Mucosa of stomach (tissue), 1 donor: ENCODE measurements at regions not wholly inside any gene's neighbourhood (a gene's known extent, or its start where the extent isn't known, plus 50 kb on each side); places are given as distances from the start of the nearest gene placed in this dataset.
"Not testable (repeated sequence)": the region's sequence is repeated elsewhere in the genome, so short reads cannot be mapped to it uniquely, and the experiment has no call there.

Source experiments
- H3K27me3 ChIP-seq: one replicate; pipeline ENCODE4 v1.7.0; 2013; ENCODE audit warnings: mild to moderate bottlenecking, low read length; ENCODE audit not compliant: control insufficient read depth, insufficient read depth
- H3K36me3 ChIP-seq: one replicate; pipeline ENCODE4 v1.7.0; 2013; ENCODE audit warnings: low read length; ENCODE audit not compliant: control insufficient read depth, insufficient read depth
- H3K4me1 ChIP-seq: one replicate; pipeline ENCODE4 v1.7.0; 2013; ENCODE audit warnings: mild to moderate bottlenecking, low read length; ENCODE audit not compliant: control insufficient read depth, insufficient read depth
- H3K4me3 ChIP-seq: one replicate; pipeline ENCODE4 v1.7.0; 2013; ENCODE audit warnings: low read length
- H3K9ac ChIP-seq: one replicate; pipeline ENCODE4 v1.7.0; 2013; ENCODE audit warnings: mild to moderate bottlenecking, low read length, moderate library complexity
- H3K9me3 ChIP-seq: one replicate; pipeline ENCODE4 v1.7.0; 2013; ENCODE audit warnings: mild to moderate bottlenecking, low read length, moderate library complexity; ENCODE audit not compliant: control insufficient read depth
- donor health status: Pancreatic carcinoma.

GRCh38 chr12:94851396-94852028 lies 152.0 kb downstream of the NDUFA12 start:
- no peaks in the 10 kb centered on the region for H3K36me3 ChIP-seq
- H3K27me3 ChIP-seq: no peaks in the 10 kb centered on the region
- H3K9ac ChIP-seq: no peak overlapping the region
- no peaks in the 10 kb centered on the region for H3K4me1 ChIP-seq
- H3K9me3 ChIP-seq: no peaks in the 10 kb centered on the region
- no peak overlapping the region for H3K4me3 ChIP-seq

- no peak overlapping the region for H3K4me3 ChIP-seq
- no peaks in the 10 kb centered on the region for H3K9me3 ChIP-seq
- H3K4me1 ChIP-seq: no peaks in the 10 kb centered on the region
- no peaks in the 10 kb centered on the region for H3K36me3 ChIP-seq
- H3K9ac ChIP-seq: no peak overlapping the region
- H3K27me3 ChIP-seq: peaks cover 4% of the 10 kb centered on the region
These were observed 154.0 kb downstream of the NDUFA12 start for GRCh38 chr12:94849411-94849976.

GRCh38 chr12:94848966-94849365 lies 154.5 kb downstream of the NDUFA12 start:
- Histone ChIP-seq H3K36me3 (no peaks in the 10 kb centered on the region), H3K9ac (no peak overlapping the region), H3K4me1 (no peaks in the 10 kb centered on the region), H3K27me3 (peaks cover 4% of the 10 kb centered on the region), H3K9me3 (no peaks in the 10 kb centered on the region), H3K4me3 (no peak overlapping the region)

GRCh38 chr12:94845110-94845509 lies 158.4 kb downstream of the NDUFA12 start:
- Histone ChIP-seq H3K27me3 (peaks cover 4% of the 10 kb centered on the region), H3K4me1 (no peaks in the 10 kb centered on the region), H3K9ac (no peak overlapping the region), H3K4me3 (no peak overlapping the region), H3K36me3 (no peaks in the 10 kb centered on the region), H3K9me3 (no peaks in the 10 kb centered on the region)

- H3K27me3 ChIP-seq: peaks cover 4% of the 10 kb centered on the region
- no peak overlapping the region for H3K4me3 ChIP-seq
- no peaks in the 10 kb centered on the region for H3K4me1 ChIP-seq
- no peak overlapping the region for H3K9ac ChIP-seq
- H3K9me3 ChIP-seq: no peaks in the 10 kb centered on the region
- H3K36me3 ChIP-seq: no peaks in the 10 kb centered on the region
These were observed 159.0 kb downstream of the NDUFA12 start for GRCh38 chr12:94844452-94844851.

- H3K4me3 ChIP-seq: no peak overlapping the region
These were observed 161.4 kb downstream of the NDUFA12 start for GRCh38 chr12:94841904-94842610.

GRCh38 chr12:94841177-94841576 lies 162.3 kb downstream of the NDUFA12 start:
- no peaks in the 10 kb centered on the region for H3K9me3 ChIP-seq
- no peak overlapping the region for H3K9ac ChIP-seq
- no peaks in the 10 kb centered on the region for H3K4me1 ChIP-seq
- H3K36me3 ChIP-seq: no peaks in the 10 kb centered on the region
- H3K4me3 ChIP-seq: no peak overlapping the region
- peaks cover 4% of the 10 kb centered on the region for H3K27me3 ChIP-seq

More at GRCh38 chr12:94841904-94842610, 161.4 kb downstream of the NDUFA12 start:
- Histone ChIP-seq H3K36me3 (no peaks in the 10 kb centered on the region), H3K9ac (no peak overlapping the region), H3K4me1 (no peaks in the 10 kb centered on the region), H3K27me3 (peaks cover 4% of the 10 kb centered on the region), H3K9me3 (no peaks in the 10 kb centered on the region)

GRCh38 chr12:94839347-94839746 lies 164.2 kb downstream of the NDUFA12 start:
- Histone ChIP-seq H3K36me3 (no peaks in the 10 kb centered on the region), H3K27me3 (no peaks in the 10 kb centered on the region), H3K4me1 (no peaks in the 10 kb centered on the region), H3K9ac (no peak overlapping the region), H3K9me3 (no peaks in the 10 kb centered on the region), H3K4me3 (no peak overlapping the region)

- H3K27me3 ChIP-seq, H3K36me3 ChIP-seq, H3K4me3 ChIP-seq, H3K9me3 ChIP-seq, H3K4me1 ChIP-seq, H3K9ac ChIP-seq: not testable (repeated sequence)
These were observed 166.4 kb downstream of the NDUFA12 start for GRCh38 chr12:94836952-94837670.

GRCh38 chr12:94834036-94834625 lies 169.4 kb downstream of the NDUFA12 start:
- Histone ChIP-seq H3K27me3 (no peaks in the 10 kb centered on the region), H3K9me3 (no peaks in the 10 kb centered on the region), H3K4me3 (no peak overlapping the region), H3K36me3 (no peaks in the 10 kb centered on the region), H3K4me1 (no peaks in the 10 kb centered on the region), H3K9ac (no peak overlapping the region)

GRCh38 chr12:94832780-94833681 lies 170.5 kb downstream of the NDUFA12 start:
- Histone ChIP-seq H3K9me3 (no peaks in the 10 kb centered on the region), H3K27me3 (no peaks in the 10 kb centered on the region), H3K9ac (no peak overlapping the region), H3K4me3 (no peak overlapping the region), H3K36me3 (no peaks in the 10 kb centered on the region), H3K4me1 (no peaks in the 10 kb centered on the region)
